DMS53 (cell line): ENCODE measurements at regions not wholly inside any gene's neighbourhood (a gene's known extent, or its start where the extent isn't known, plus 50 kb on each side); places are given as distances from the start of the nearest gene placed in this dataset.

Source experiments
- DNase-seq: peaks from one replicate; lab custom pipeline; 2025; lab: John Stamatoyannopoulos, UW

DNA sequence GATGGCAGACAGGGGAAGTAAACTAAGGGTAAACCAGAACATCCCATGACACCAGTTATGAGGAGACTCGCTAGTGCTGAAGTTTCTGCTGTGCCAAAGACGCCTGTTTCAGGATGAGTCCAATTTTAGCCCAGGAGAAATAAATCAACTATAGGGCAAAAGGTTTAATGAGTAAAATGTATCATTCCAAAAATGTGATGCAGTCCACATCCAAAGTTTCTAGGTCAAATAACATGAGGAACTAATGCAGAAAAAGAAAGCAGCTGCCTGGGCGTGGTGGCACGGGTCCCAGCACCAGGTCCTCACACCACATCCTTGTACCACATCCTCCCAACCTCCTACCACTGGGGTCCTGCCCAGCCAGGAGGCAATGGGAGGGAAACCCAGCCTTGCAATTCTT is 126.9 kb upstream of the CTAGE1 start:
- no peak for DNase-seq

- no peak for DNase-seq
Observed at GRCh38 chr18:22545066-22545760, 127.5 kb upstream of the CTAGE1 start.

DNA sequence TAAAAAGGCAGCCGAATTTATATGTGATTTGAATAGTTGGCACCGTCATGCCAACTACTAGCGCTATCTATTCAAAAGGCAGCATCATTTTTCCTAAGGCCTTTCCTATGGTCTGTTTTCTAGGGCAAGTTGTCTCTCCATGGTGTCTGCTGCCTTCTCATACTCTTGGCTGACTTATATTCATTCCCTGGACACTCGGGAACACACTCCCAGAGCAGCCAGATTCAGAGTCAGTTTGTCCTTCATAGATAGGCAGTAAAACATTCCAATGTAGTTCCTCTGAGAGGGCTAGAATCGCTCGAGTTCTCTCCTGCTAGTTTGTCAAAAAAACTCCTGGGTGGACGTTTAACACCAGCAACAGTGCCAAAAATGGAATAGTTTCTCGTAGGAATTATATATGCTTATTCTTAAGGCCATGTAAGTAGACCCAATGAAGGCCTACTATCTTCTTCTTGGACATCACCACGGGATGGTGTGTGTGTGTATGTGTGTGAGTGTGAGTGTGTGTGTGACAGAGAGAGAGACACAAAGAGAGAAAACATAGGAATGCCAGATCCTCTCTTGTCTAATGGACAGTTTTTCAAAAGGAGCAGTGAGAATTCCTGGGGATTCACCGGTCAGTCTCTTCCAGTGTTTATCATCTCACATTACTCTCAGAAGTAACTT is 129.3 kb upstream of the CTAGE1 start:
- DNase-seq = no peak

DNA sequence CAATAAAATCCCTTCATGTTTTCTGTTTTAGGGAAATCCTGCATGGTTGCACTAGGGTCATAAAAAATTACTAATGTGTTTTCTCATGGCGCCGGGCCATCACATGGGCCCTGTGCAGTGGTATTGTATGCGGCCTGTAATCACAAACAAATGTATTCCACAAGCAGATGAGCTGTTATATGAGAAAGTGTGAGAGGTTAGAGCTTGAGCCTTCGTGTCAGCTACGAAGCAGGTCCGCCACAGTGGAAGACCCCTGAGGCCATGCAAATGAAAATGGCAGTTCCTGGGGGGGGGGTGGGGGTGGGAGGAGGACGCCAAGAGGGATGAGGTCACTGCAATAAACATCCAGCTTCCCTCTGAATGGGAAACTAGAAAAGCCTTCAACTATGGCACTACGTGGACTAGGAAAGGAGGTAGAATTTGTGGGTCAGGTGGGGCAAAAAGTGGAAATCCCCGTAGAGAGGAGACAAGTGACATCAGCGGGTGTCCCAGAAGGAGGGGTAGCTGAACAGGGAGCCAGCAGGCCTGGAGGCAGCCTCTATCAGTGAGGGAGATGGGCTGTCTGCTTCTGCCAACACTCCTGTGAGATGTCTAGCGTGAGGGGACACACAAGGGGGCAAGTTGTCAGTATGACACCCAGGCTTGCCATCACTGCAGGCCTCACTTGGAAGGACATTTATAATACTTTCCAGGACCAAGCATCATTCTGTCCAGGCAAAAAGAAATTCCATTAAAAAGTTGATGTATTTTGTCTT is 130.3 kb upstream of the CTAGE1 start:
- DNase-seq = no peak

- DNase-seq = no peak
Observed at GRCh38 chr18:22549260-22549937, 131.7 kb upstream of the CTAGE1 start.

DNA sequence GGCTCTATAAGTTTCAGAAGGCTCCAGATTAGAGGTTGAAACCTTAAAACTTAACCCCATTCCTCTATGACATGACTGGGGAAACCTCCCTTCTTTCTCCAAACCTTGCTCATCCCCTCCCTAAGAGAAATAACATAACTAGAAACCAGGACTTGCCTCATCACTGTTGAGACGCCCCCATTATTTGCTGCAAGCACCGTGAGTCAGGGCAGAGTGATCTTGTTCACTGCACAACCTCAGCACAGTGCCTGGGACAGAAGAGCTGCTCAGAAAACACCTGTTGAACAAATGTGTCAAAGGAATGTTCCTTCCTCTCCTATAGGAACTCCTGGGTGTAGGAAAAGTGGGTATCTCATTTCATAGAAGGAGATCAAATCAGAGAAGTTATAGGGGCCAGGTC is 132.7 kb upstream of the CTAGE1 start:
- DNase-seq = no peak

DNA sequence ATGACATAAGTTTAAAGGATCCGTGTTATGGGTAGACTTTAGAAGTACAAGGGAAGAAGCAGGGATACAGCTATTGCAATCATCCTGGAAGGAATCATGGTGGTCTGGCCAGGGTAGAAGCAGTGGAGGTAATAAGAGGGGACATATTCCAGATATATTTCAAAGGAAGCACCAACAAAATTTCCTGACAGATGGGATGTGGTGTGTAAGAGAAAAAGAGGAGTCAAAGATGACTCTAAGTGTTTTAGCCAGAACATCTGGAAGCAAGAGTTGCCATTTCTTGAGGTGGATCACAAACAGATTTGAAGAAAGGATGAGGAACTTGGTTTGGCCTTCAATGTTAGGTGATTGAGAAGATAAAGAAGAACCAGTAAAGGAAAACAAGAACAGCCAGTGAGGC is 133.1 kb upstream of the CTAGE1 start:
- DNase-seq = no peak

- DNase-seq = no peak
Observed at GRCh38 chr18:22551536-22552151, 133.9 kb upstream of the CTAGE1 start.

DNA sequence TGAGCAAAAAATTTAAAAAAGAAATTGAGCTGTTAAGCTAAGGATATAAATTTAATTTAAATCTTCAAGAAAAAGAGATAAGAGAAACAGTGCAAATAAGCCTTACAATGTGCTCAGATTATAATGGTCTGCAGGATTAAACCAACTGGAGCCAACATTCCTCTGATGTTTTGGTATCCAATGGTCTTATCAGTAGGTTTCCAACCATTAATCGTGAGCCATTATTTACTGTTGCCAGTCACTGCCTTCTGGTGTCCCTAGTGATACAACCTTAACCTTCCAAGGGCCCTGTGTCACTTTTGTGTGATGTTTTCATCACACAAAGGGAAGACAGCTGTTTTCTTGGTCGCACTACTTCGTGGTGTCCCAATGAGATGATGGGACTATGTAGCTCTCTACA is 134.5 kb upstream of the CTAGE1 start:
- DNase-seq = no peak

GRCh38 chr18:22552899-22553460 is 135.3 kb upstream of the CTAGE1 start:
- DNase-seq = no peak

DNA sequence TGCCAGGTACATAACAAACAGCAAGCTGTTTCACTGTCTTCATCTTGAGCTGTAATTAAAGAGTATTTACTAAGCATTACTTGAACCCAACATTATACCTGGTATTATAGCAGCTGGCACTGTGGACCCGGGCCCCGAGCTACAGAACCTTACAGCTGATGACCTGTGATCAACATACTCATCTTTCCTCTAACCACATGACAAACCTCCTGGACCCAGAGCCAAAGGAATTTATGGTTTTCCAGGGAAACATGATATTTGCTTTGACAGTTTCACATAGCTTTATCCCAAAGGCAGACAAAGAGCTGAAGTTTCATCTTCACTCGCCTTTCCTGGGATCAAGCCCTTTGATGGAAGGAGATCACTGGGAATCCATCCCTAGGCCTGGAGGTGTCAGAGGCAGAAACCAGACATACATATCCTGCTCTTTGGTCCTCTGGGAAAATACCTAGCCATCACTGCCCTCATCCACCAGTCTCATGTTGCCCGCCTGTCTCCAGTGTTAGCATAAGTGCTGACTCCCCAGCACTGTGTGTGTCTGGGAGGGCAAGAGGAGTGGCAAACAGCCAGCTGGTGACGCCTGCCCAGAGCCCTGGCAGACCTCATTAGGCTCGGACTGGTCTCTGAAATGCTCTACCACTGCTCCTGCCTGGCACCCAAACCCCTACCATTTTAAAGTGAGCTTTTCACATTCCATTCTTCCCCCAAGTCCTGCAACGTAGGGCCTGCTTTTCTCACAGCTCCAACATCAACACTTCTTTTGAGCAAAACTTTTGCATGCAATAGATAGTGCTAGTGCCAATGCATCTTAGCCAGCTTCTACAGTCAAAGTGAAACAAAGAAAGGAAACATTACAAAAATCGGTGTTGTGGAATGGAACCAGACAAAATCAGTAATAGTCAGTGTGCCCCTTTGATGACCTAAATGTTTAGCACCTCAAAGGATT is 138.8 kb upstream of the CTAGE1 start:
- DNase-seq = no peak

- no peak for DNase-seq
Observed at GRCh38 chr18:22557168-22557941, 139.6 kb upstream of the CTAGE1 start.

DNA sequence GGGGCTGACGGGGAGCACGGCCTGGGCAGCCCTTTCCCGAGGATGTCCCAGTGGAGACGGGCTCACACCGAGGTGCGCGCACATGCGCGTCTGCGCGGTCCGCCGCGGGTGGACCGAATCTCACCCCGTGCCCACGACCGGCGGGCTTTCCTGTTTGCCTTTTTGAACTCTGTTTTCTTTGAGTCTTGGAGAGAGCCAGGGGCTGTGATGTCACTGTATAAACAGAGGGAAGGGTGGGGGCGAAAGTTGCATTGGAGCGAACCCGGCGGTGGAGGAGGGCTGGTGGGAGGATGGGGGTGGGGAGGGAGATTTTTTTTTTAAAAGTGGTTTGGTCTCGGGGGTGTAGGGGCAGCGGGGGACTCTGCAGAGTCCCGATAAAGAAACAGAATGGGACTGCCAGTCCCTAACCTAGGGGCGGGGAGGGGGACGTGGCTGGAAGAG is 141.2 kb upstream of the CTAGE1 start:
- DNase-seq = peak; percentile 69

- peak; percentile 74 for DNase-seq
Observed at GRCh38 chr18:22559414-22560274, 141.9 kb upstream of the CTAGE1 start.

- no peak for DNase-seq
Observed at GRCh38 chr18:22560275-22560610, 142.5 kb upstream of the CTAGE1 start.

GRCh38 chr18:22560797-22561196 is 143.1 kb upstream of the CTAGE1 start:
- no peak for DNase-seq

- DNase-seq = peak; percentile 76
Observed at GRCh38 chr18:22563164-22563583, 145.5 kb upstream of the CTAGE1 start.

DNA sequence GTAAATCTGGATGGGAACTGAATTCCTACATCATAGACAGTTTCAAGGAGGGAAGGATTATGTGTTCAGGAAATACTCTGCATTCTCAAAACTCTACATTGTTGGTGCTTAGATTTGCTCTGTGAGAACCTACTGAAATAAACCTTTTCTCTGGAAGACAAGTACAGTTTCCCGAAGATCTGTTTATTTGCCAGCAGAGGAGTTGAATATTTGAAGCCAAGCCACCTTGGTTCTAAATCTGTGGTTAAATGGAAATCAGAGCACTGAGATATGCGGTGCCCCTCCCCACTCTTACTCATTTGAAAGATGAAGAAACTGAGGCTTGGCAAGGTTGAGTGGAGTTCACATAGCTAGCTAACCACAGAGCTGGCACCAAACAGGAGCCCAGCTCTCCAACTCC is 146.3 kb upstream of the CTAGE1 start:
- no peak for DNase-seq
